NB4 (cell line): ENCODE measurements at regions not wholly inside any gene's neighbourhood (a gene's known extent, or its start where the extent isn't known, plus 50 kb on each side); places are given as distances from the start of the nearest gene placed in this dataset.

Source experiments
- DNase-seq: peaks from one replicate; pipeline ENCODE4 v3.0.0; 2010; ENCODE audit warnings: low read depth
- H3K4me3 ChIP-seq: one replicate; pipeline ENCODE4 v1.5.1; 2011; ENCODE audit warnings: mild to moderate bottlenecking, low read depth, low read length, moderate library complexity
- MAX ChIP-seq: IDR thresholded peaks from 2 replicates; pipeline ENCODE4 v1.6.1; 2011; ENCODE audit warnings: low read depth, low read length
- MYC ChIP-seq: IDR thresholded peaks from 2 replicates; pipeline ENCODE4 v1.6.1; 2011; ENCODE audit warnings: low read depth, low read length
- POLR2A ChIP-seq: IDR thresholded peaks from 2 replicates; pipeline ENCODE4 v1.6.1; 2011; ENCODE audit warnings: mild to moderate bottlenecking; ENCODE audit not compliant: insufficient read length; ENCODE audit errors: extremely low read depth
- TF ChIP-seq, protein P1 (sequence below): IDR thresholded peaks from one replicate; pipeline ENCODE4 v1.5.1; 2012; ENCODE audit warnings: low read depth, low read length

GRCh38 chr1:235918465-235918864 lies 51.8 kb upstream of the LYST start:
- H3K4me3 ChIP-seq = no peak overlapping the region
- TF ChIP-seq POLR2A (no peak), MYC (no peak), MAX (no peak)
- TF ChIP-seq, protein P1, sequence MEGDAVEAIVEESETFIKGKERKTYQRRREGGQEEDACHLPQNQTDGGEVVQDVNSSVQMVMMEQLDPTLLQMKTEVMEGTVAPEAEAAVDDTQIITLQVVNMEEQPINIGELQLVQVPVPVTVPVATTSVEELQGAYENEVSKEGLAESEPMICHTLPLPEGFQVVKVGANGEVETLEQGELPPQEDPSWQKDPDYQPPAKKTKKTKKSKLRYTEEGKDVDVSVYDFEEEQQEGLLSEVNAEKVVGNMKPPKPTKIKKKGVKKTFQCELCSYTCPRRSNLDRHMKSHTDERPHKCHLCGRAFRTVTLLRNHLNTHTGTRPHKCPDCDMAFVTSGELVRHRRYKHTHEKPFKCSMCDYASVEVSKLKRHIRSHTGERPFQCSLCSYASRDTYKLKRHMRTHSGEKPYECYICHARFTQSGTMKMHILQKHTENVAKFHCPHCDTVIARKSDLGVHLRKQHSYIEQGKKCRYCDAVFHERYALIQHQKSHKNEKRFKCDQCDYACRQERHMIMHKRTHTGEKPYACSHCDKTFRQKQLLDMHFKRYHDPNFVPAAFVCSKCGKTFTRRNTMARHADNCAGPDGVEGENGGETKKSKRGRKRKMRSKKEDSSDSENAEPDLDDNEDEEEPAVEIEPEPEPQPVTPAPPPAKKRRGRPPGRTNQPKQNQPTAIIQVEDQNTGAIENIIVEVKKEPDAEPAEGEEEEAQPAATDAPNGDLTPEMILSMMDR = no peak
- no peak for DNase-seq

- TF ChIP-seq MAX = no peak
- TF ChIP-seq, protein P1 = no peak
- H3K4me3 ChIP-seq = no peak overlapping the region
- no peak for DNase-seq
These were observed 51.3 kb upstream of the LYST start for GRCh38 chr1:235918032-235918431.

DNA sequence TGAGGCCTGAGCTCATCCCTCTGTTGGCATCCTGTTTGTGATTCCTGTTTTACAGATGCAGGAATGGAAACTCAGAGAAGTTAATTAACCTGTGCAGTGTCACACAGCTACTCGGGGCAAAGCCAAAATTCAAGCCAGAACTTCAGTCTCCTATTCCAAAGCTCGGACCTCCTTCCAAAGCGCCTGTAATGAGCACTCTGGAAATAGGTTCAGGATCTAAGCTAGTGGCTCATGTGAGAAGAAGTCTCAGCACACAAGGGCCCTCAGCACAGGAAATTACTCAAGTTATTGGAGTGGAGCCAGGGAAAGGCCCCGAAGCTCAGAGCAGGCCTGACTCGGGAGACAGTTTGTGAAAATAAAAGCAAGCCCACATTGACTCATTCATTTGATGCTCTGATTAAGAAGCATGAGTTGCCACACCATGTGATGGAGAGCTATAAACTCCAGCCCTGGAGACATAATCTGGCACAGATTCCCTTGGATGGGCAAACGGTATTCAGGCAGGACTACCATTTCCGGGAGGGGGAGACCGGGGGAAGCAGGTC lies 50.6 kb upstream of the LYST start:
- TF ChIP-seq, protein P1 = no peak
- TF ChIP-seq MAX (peak; percentile 63), MYC (peak; percentile 44; the same call in 1 of the 2 replicates), POLR2A (no peak)
- peak; percentile 93 for DNase-seq
- H3K4me3 ChIP-seq = no peak overlapping the region
